H1 (cell line): ENCODE measurements at regions not wholly inside any gene's neighbourhood (a gene's known extent, or its start where the extent isn't known, plus 50 kb on each side); places are given as distances from the start of the nearest gene placed in this dataset.

Source experiments
- CTCF ChIA-PET: fragments of 300-600 bp; sonication (Branson Sonifier 250); formaldehyde crosslinking; loops from one replicate; lab custom pipeline; 2021; ENCODE audit not compliant: partially characterized antibody; lab: Charles Lee
- POLR2A ChIA-PET: fragments of 300-600 bp; sonication (Branson Sonifier 250); formaldehyde crosslinking; loops from one replicate; lab custom pipeline; 2021; ENCODE audit warnings: inconsistent platforms; ENCODE audit not compliant: partially characterized antibody; lab: Charles Lee
- DNase-seq, 2 experiments: peaks; one replicate each; pipeline versions ENCODE4 v3.0.0 to v3.0.0-alpha.2; 2010 to 2022; ENCODE audit warnings: low spot score in 2 of 2, low read depth in 1 of 2, mixed read lengths in 1 of 2
- FAIRE-seq: peaks from 2 replicates; lab custom pipeline; 2011; peaks lifted over from hg19 to GRCh38; lab: Jason Lieb, UNC
- H2AFZ ChIP-seq: 2 replicates; pipeline ENCODE4 v1.8.1; 2012; ENCODE audit warnings: low read length, inconsistent platforms
- H2AK5ac ChIP-seq: 2 replicates; pipeline ENCODE4 v1.6.1; 2013; ENCODE audit warnings: low read depth, low read length
- H2BK120ac ChIP-seq: replicated peaks from 2 replicates; pipeline ENCODE3; 2013; ENCODE audit warnings: low read depth, low read length, inconsistent platforms
- H2BK12ac ChIP-seq: 2 replicates; pipeline ENCODE4 v1.6.1; 2013; ENCODE audit warnings: low read depth, low read length
- H2BK15ac ChIP-seq: 2 replicates; pipeline ENCODE4 v1.6.1; 2013; ENCODE audit warnings: low read length
- H2BK20ac ChIP-seq: 2 replicates; pipeline ENCODE4 v1.6.1; 2013; ENCODE audit warnings: low read length
- H2BK5ac ChIP-seq: 2 replicates; pipeline ENCODE4 v1.6.1; 2013; ENCODE audit warnings: low read depth, low read length
- H3K14ac ChIP-seq: 2 replicates; pipeline ENCODE4 v1.6.1; 2013; ENCODE audit warnings: inconsistent platforms; ENCODE audit not compliant: insufficient read length
- H3K18ac ChIP-seq: 2 replicates; pipeline ENCODE4 v1.6.1; 2013; ENCODE audit warnings: low read length; ENCODE audit errors: extremely low read depth
- H3K23ac ChIP-seq: 2 replicates; pipeline ENCODE4 v1.6.1; 2013; ENCODE audit warnings: inconsistent platforms; ENCODE audit not compliant: insufficient read length
- H3K23me2 ChIP-seq: 2 replicates; pipeline ENCODE4 v1.6.1; 2013; ENCODE audit warnings: low read depth, low read length
- H3K27ac ChIP-seq: 2 replicates; pipeline ENCODE4 v1.6.1; 2011; ENCODE audit warnings: low read depth, low read length, inconsistent platforms
- H3K27me3 ChIP-seq, 4 experiments: replicated peaks in 1 of 4; 1 replicate in 1 of 4; 2 replicates in 3 of 4; pipeline versions ENCODE4 v1.6.1 to v1.8.1; 2011 to 2013; ENCODE audit warnings: low read length in 3 of 4, mild to moderate bottlenecking in 3 of 4, inconsistent platforms in 2 of 4, mixed read lengths in 2 of 4, moderate library complexity in 1 of 4; ENCODE audit not compliant: control insufficient read depth in 3 of 4, insufficient read depth in 3 of 4; ENCODE audit errors: extremely low read depth in 1 of 4
- H3K36me3 ChIP-seq, 4 experiments: 2 replicates each; pipeline versions ENCODE4 v1.6.1 to v1.8.1; 2011 to 2013; ENCODE audit warnings: mild to moderate bottlenecking in 4 of 4, low read length in 3 of 4, moderate library complexity in 2 of 4, control low read depth in 1 of 4, inconsistent platforms in 1 of 4; ENCODE audit not compliant: insufficient read depth in 4 of 4, control insufficient read depth in 2 of 4
- H3K4ac ChIP-seq: replicated peaks from 2 replicates; pipeline ENCODE3; 2013; ENCODE audit warnings: low read length, low read depth, mixed read lengths, inconsistent platforms; ENCODE audit not compliant: insufficient read length
- H3K4me1 ChIP-seq, 4 experiments: replicated peaks in 1 of 4; 1 replicate in 1 of 4; 2 replicates in 3 of 4; pipeline versions ENCODE4 v1.6.1 to v1.8.1; 2011 to 2013; ENCODE audit warnings: low read length in 3 of 4, inconsistent platforms in 2 of 4, mixed read lengths in 1 of 4; ENCODE audit not compliant: insufficient read depth in 4 of 4, control insufficient read depth in 3 of 4
- H3K4me2 ChIP-seq, 2 experiments: 2 replicates each; pipeline versions ENCODE4 v1.6.1 to v1.8.1; 2011 to 2013; ENCODE audit warnings: low read depth in 2 of 2, low read length in 2 of 2, control low read depth in 1 of 2, inconsistent platforms in 1 of 2, mild to moderate bottlenecking in 1 of 2; ENCODE audit not compliant: insufficient read depth in 1 of 2
- H3K4me3 ChIP-seq, 4 experiments: fragments of 200-600, 300-600 bp in 1 of 4; sonication (generic), shearing (Covaris generic), sonication (Bioruptor Twin) in 1 of 4; 2 replicates each; pipeline versions ENCODE4 v1.5.1 to v1.8.1; 2011 to 2016; ENCODE audit warnings: low read length in 4 of 4, low read depth in 3 of 4, control low read depth in 2 of 4, inconsistent platforms in 2 of 4, mild to moderate bottlenecking in 2 of 4, mixed read lengths in 1 of 4, moderate library complexity in 1 of 4; ENCODE audit not compliant: insufficient read depth in 2 of 4; ENCODE audit errors: extremely low read depth in 1 of 4
- H3K56ac ChIP-seq: replicated peaks from 2 replicates; pipeline ENCODE3; 2013; ENCODE audit warnings: low read depth, mild to moderate bottlenecking, mixed read lengths, low read length, inconsistent platforms; ENCODE audit not compliant: insufficient read length
- H3K79me1 ChIP-seq: 2 replicates; pipeline ENCODE4 v1.6.1; 2013; ENCODE audit warnings: low read depth, low read length, control low read depth
- H3K79me2 ChIP-seq, 2 experiments: 2 replicates each; pipeline versions ENCODE4 v1.6.1 to v1.8.1; 2012 to 2013; ENCODE audit warnings: low read length in 2 of 2, mild to moderate bottlenecking in 2 of 2, inconsistent platforms in 1 of 2; ENCODE audit not compliant: insufficient read depth in 2 of 2, control insufficient read depth in 1 of 2
- H3K9ac ChIP-seq, 4 experiments: replicated peaks in 1 of 4; 1 replicate in 1 of 4; 2 replicates in 3 of 4; pipeline versions ENCODE4 v1.6.1 to v1.8.1; 2011 to 2013; ENCODE audit warnings: low read depth in 3 of 4, low read length in 3 of 4, control low read depth in 2 of 4, mild to moderate bottlenecking in 2 of 4, moderate library complexity in 2 of 4, inconsistent platforms in 1 of 4; ENCODE audit errors: extremely low read depth in 1 of 4
- H3K9me3 ChIP-seq, 2 experiments: 2 replicates each; pipeline versions ENCODE4 v1.6.1 to v1.8.1; 2012 to 2013; ENCODE audit warnings: mild to moderate bottlenecking in 2 of 2, moderate library complexity in 2 of 2, control low read depth in 1 of 2, inconsistent platforms in 1 of 2, low read depth in 1 of 2, low read length in 1 of 2, mixed read lengths in 1 of 2; ENCODE audit not compliant: insufficient read depth in 2 of 2
- H4K20me1 ChIP-seq, 2 experiments: replicated peaks in 1 of 2; 2 replicates each; pipeline versions ENCODE3 to v1.8.1; 2011 to 2013; ENCODE audit warnings: inconsistent platforms in 2 of 2, low read length in 2 of 2, mild to moderate bottlenecking in 1 of 2; ENCODE audit not compliant: insufficient read depth in 2 of 2, control insufficient read depth in 1 of 2
- H4K5ac ChIP-seq: 2 replicates; pipeline ENCODE4 v1.6.1; 2013; ENCODE audit warnings: low read length, low read depth, mixed read lengths, inconsistent platforms; ENCODE audit not compliant: insufficient read length
- H4K8ac ChIP-seq: 2 replicates; pipeline ENCODE4 v1.8.0; 2013; ENCODE audit warnings: mild to moderate bottlenecking, moderate library complexity, low read length, inconsistent platforms; ENCODE audit not compliant: insufficient read depth; ENCODE audit errors: extremely low read depth
- H4K91ac ChIP-seq: replicated peaks from 2 replicates; pipeline ENCODE3; 2013; ENCODE audit warnings: low read length, mixed read lengths, inconsistent platforms; ENCODE audit not compliant: insufficient read length
- BACH1 ChIP-seq: IDR thresholded peaks from 2 replicates; pipeline ENCODE4 v1.6.1; 2012; ENCODE audit warnings: low read length, improper control_type of control experiment
- BRCA1 ChIP-seq: IDR thresholded peaks from 2 replicates; pipeline ENCODE4 v1.6.1; 2012; ENCODE audit warnings: low read depth, low read length, improper control_type of control experiment
- CHD2 ChIP-seq: IDR thresholded peaks from 2 replicates; pipeline ENCODE4 v1.6.1; 2012; ENCODE audit warnings: low read length, improper control_type of control experiment
- EGR1 ChIP-seq: IDR thresholded peaks from 2 replicates; pipeline ENCODE4 v1.6.1; 2011; ENCODE audit warnings: low read depth, low read length, borderline replicate concordance
- FOSL1 ChIP-seq: IDR thresholded peaks from 2 replicates; pipeline ENCODE4 v1.6.1; 2011; ENCODE audit warnings: mild to moderate bottlenecking, low read depth, low read length, moderate library complexity; ENCODE audit not compliant: insufficient read depth
- HDAC2 ChIP-seq, 2 experiments: fragments of 300-600 bp in 1 of 2; sonication (generic) in 1 of 2; IDR thresholded peaks; 2 replicates each; pipeline ENCODE4 v1.6.1; 2011 to 2012; ENCODE audit warnings: low read depth in 2 of 2, low read length in 2 of 2, mild to moderate bottlenecking in 2 of 2, moderate library complexity in 2 of 2, borderline replicate concordance in 1 of 2, inconsistent platforms in 1 of 2
- JUND ChIP-seq: IDR thresholded peaks from 2 replicates; pipeline ENCODE4 v1.6.1; 2011; ENCODE audit warnings: mild to moderate bottlenecking, improper control_type of control experiment, low read length
- KDM1A ChIP-seq: fragments of 200-600, 300-600 bp; sonication (generic); IDR thresholded peaks from 2 replicates; pipeline ENCODE4 v1.7.1; 2016; ENCODE audit warnings: mild to moderate bottlenecking, low read length, borderline replicate concordance
- KDM4A ChIP-seq: IDR thresholded peaks from one replicate; pipeline ENCODE4 v1.7.1; 2012; ENCODE audit warnings: low read depth, mild to moderate bottlenecking, moderate library complexity, low read length, inconsistent platforms; ENCODE audit not compliant: severe bottlenecking
- MAFK ChIP-seq: IDR thresholded peaks from 2 replicates; pipeline ENCODE4 v1.6.1; 2012; ENCODE audit warnings: low read depth, mild to moderate bottlenecking, improper control_type of control experiment, low read length
- PHF8 ChIP-seq: fragments of 200-600 bp; sonication (generic); conservative IDR thresholded peaks from 2 replicates; pipeline ENCODE4 v1.7.1; 2012; ENCODE audit warnings: low read depth, mild to moderate bottlenecking, inconsistent platforms, low read length, moderate library complexity
- POLR2A ChIP-seq, 2 experiments: IDR thresholded peaks; 1 replicate in 1 of 2; 2 replicates in 1 of 2; pipeline ENCODE4 v1.6.1; 2011; ENCODE audit warnings: low read depth in 2 of 2, low read length in 2 of 2, mild to moderate bottlenecking in 2 of 2; ENCODE audit errors: control extremely low read depth in 1 of 2
- RAD21 ChIP-seq, 2 experiments: IDR thresholded peaks in 1 of 2; conservative IDR thresholded peaks in 1 of 2; 2 replicates each; pipeline ENCODE4 v1.6.1; 2011; ENCODE audit warnings: low read depth in 2 of 2, low read length in 2 of 2, improper control_type of control experiment in 1 of 2, inconsistent platforms in 1 of 2, mild to moderate bottlenecking in 1 of 2, moderate library complexity in 1 of 2
- RXRA ChIP-seq: IDR thresholded peaks from 2 replicates; pipeline ENCODE4 v1.6.1; 2011; ENCODE audit warnings: low read depth, mild to moderate bottlenecking, low read length, moderate library complexity; ENCODE audit not compliant: insufficient read depth
- ZNF274 ChIP-seq: IDR thresholded peaks from 2 replicates; pipeline ENCODE4 v1.7.0; 2012; ENCODE audit warnings: low read length, borderline replicate concordance; ENCODE audit errors: extremely low read depth
- WGBS, 2 experiments: shearing (Covaris generic) in 1 of 2; methylation state at CpG; one replicate each; pipeline versions ENCODE4 v1.1.6 to v1.1.7; 2013 to 2015; ENCODE audit warnings: low lambda C conversion rate in 2 of 2, mixed read lengths in 2 of 2, inconsistent platforms in 1 of 2, low coverage in 1 of 2, missing lambda C conversion rate in 1 of 2; ENCODE audit not compliant: insufficient replicate concordance in 2 of 2, insufficient coverage in 1 of 2, insufficient read length in 1 of 2; ENCODE audit errors: extremely low coverage in 1 of 2, missing lambda C conversion rate in 1 of 2; 5-methylcytosine and 5-hydroxymethylcytosine counted together

DNA sequence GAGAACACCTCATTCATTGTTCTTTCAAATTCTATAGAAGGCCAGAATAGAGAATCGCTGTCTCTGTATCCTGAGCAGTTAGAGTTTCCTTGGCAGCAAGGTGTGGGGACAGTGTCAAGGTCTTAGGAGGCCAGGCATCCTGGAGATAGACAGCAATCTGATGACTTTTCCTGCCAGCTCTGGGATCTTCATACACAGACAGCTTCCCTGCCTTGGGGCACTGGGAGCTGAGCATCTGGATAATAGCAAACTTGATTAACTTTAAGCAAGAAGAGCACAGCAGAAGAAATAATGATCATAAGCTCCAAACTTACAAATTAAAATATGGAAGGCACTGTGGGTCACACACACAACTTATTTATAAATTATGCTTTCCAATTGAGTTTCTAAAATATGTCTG lies 86.1 kb upstream of the STK32A start:
- Histone ChIP-seq H3K36me3 (no peaks in the 10 kb centered on the region), H2BK12ac (no peak overlapping the region), H4K8ac (no peak overlapping the region), H3K79me1 (no peaks in the 10 kb centered on the region), H3K23me2 (peaks cover 2% of the 10 kb centered on the region; the same call in 1 of the 2 replicates), H3K4me1 (no peaks in the 10 kb centered on the region), H2BK5ac (no peak overlapping the region), H4K5ac (no peak overlapping the region), H2AFZ (no peak overlapping the region), H4K91ac (no peak overlapping the region), H2BK20ac (no peak overlapping the region), H3K23ac (no peak overlapping the region), H2BK120ac (no peak overlapping the region), H4K20me1 (no peaks in the 10 kb centered on the region), H3K9me3 (no peaks in the 10 kb centered on the region), H3K27me3 (peaks cover 0 to 1% (median 0%) of the 10 kb centered on the region in 4 experiments; a peak in 1 of 7 replicates), H3K18ac (no peak overlapping the region), H3K56ac (no peak overlapping the region), H3K4me3 (no peak overlapping the region), H3K14ac (no peak overlapping the region), H3K4me2 (no peak overlapping the region), H3K79me2 (no peaks in the 10 kb centered on the region), H3K9ac (no peak overlapping the region), H3K4ac (no peak overlapping the region), H2AK5ac (no peak overlapping the region), H3K27ac (no peak overlapping the region), H2BK15ac (no peak overlapping the region)
- ChIA-PET CTCF (interaction anchor here (0.6 to 1.5 kb wide), 3 partner anchors 17 to 40 kb away, joined by 3 read pairs; no protein-coding TSS in a partner anchor), POLR2A (no interaction called here)
- FAIRE-seq (no peak), DNase-seq (no peak)
- TF ChIP-seq KDM1A (no peak), JUND (no peak), RAD21 (IDR thresholded peaks at IDR 0.05 in 1 of 2, conservative IDR thresholded peaks at IDR 0.05 in 1 of 2; ENCODE audit: low read depth in 2 of 2, low read length in 2 of 2) (no peak), HDAC2 (IDR thresholded peaks at IDR 0.05; ENCODE audit: borderline replicate concordance in 1 of 2, low read depth in 2 of 2, low read length in 2 of 2) (no peak), ZNF274 (no peak), BRCA1 (no peak), MAFK (no peak), KDM4A (no peak), EGR1 (no peak), PHF8 (no peak), POLR2A (IDR thresholded peaks at IDR 0.05; ENCODE audit: control extremely low read depth in 1 of 2, low read depth in 2 of 2, low read length in 2 of 2) (no peak), BACH1 (no peak), FOSL1 (no peak), CHD2 (no peak), RXRA (no peak)
- 75% methylated on average over 1 of the region's 1 CpG; no CpG with 5 or more reads in 1 of the 2 experiments for WGBS, 2 experiments
